HG02973 (cell line): ENCODE measurements at regions not wholly inside any gene's neighbourhood (a gene's known extent, or its start where the extent isn't known, plus 50 kb on each side); places are given as distances from the start of the nearest gene placed in this dataset.

ENCODE experiments used
- ATAC-seq: cut with Tn5 transposase; IDR thresholded peaks from one replicate; pipeline ENCODE4 v1.9.1; 2021; ENCODE audit warnings: moderate library complexity; ENCODE audit not compliant: unreplicated experiment

DNA sequence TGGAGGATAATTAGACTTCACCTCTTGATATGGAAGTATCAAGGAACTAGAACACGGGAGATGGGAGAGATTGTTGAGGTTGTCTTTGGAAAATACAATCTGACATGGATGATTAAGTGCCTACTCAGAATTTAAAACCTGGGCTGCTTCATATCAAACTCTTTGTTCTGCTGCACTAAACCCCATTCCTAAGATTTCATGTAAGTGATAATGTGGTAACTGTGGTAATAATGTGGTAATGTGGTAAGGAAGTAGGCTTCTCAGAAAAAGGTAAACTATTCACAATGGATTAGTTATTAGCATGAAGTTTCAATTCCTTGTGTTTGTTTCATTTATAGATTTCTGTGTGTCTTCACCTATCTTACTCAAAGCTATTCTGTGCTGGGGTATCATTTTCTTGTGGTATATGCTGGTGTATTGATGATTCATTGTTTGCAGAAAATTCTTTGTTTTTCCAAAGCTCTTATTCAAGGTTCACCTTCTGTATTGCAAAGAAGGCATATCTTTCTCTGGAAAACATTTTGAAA is 129.9 kb upstream of the TAC1 start:
- ATAC-seq: peak; percentile 76

GRCh38 chr7:97620495-97620894 is 111.4 kb upstream of the TAC1 start:
- no peak for ATAC-seq

GRCh38 chr7:97623333-97623732 is 108.6 kb upstream of the TAC1 start:
- ATAC-seq: peak; percentile 96

DNA sequence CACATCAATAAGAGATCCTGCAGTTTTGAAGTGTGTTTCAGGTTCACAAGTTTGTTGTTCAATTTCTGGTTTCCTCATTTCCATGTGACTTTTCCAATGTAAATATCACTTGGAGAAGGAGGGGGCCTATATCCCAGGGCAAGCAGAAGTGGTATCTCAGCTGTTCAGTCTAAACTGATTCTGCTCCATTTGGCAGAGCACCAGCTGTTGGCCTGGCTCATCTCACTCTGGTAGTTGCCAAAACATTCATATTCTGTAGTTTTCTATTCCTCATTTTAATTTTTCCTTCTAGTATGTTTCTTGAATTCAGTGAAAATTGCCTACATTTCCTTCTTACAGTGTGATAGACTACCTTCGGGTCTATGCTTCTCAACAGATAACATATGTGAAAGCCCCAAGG is 101.8 kb upstream of the TAC1 start:
- no peak for ATAC-seq

- no peak for ATAC-seq
Measured at GRCh38 chr7:97635622-97636021, 96.3 kb upstream of the TAC1 start.

DNA sequence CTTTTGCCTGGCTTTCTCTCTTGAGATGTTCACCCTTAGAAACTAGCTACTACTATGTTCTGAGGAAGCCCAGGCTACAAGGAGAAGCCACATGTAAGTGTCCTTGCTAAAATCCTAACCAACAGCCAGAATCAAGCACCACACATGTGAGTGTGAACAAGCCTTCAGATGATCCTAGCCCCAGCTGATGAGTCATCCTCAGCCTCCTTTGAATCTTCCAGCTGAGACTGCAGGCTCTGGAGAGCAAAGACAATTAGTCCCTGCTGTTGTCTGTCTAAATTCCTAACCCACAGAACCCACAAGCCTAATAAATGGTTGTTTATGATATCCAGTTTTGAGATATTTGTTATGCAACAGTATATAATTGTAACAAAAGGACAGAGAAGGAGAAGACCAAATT is 92.8 kb upstream of the TAC1 start:
- ATAC-seq: no peak

- ATAC-seq: no peak
Measured at GRCh38 chr7:97659363-97660045, 72.4 kb upstream of the TAC1 start.

DNA sequence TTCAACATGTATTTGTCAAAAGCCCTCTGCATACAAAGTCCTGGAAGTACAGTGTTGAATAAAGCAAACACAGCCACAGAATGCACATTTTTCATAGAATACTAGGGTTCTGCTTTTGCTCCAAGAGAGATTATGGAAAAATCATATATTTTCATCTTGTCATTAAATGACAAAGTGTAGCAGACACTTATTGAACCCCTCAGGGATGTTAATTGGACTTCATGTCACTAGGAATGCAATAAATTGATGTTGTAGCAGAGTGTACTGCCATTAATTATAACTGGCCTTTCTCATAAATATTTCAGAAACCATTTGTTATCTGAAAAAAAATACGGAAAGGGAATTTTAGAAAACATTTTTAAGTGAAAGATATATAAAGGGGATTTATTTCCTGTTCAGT is 64.5 kb upstream of the TAC1 start:
- ATAC-seq: no peak

DNA sequence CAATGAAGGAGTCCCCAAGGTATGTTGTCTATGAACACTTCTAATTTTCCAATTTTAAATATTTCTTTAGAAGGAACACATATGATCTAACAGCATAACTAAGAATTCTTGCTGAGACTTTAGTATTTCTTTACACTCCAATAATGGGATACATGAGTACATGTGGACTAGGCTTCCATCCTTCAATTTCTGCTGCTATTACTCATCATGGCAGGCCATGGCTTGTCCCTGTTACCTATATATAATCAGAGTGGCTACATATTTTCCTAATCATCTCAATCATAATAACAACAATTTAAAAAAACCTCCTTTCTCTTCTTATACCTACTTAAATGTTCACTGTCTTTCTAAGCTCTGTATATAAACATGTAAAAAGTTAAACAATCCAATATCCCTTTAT is 60.3 kb upstream of the TAC1 start:
- no peak for ATAC-seq

DNA sequence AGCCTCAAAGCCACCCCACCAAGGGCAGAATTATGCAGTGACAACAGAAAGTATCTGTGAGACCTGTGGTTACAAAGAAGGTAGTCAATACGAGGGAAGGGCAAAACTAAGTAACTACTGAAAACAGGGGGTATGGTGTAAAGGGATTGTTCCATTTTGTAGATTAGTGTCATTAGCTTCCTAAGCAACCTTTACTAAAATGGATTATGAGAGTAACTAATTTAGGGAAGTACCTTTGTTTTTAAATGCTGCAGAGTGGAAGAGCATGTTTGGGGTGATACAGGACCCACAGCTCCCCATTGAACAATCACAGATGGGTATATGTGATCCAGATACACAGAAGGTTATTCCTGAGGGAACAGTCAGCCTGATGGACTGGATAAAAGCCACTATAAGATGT is 51.3 kb upstream of the TAC1 start:
- no peak for ATAC-seq
